ENCODE measurements at regions not wholly inside any gene's neighbourhood (a gene's known extent, or its start where the extent isn't known, plus 50 kb on each side); places are given as distances from the start of the nearest gene placed in this dataset.

GRCh38 chr15:56307180-56307579 lies 58.0 kb upstream of the TEX9 start:
- no peak for TF ChIP-seq CEBPB (IDR thresholded peaks at IDR 0.05)
- TF ChIP-seq, protein P1, sequence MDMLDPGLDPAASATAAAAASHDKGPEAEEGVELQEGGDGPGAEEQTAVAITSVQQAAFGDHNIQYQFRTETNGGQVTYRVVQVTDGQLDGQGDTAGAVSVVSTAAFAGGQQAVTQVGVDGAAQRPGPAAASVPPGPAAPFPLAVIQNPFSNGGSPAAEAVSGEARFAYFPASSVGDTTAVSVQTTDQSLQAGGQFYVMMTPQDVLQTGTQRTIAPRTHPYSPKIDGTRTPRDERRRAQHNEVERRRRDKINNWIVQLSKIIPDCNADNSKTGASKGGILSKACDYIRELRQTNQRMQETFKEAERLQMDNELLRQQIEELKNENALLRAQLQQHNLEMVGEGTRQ (IDR thresholded peaks at IDR 0.05) = no peak
- no peak for TF ChIP-seq MAFK (IDR thresholded peaks at IDR 0.05; ENCODE audit: partially characterized antibody)
- no peak for TF ChIP-seq REST (IDR thresholded peaks at IDR 0.05)
- no peak for TF ChIP-seq NFE2L2 (conservative IDR thresholded peaks at IDR 0.05; ENCODE audit: low read length)
- TF ChIP-seq FOXS1 (CRISPR knock-in tag; IDR thresholded peaks at IDR 0.05) = no peak
- TF ChIP-seq ESRRA (IDR thresholded peaks at IDR 0.05; ENCODE audit: borderline replicate concordance, low read length) = no peak
- no peak for TF ChIP-seq POLR2A (IDR thresholded peaks at IDR 0.05; ENCODE audit: low read length)
- no peak for TF ChIP-seq SREBF2 (IDR thresholded peaks at IDR 0.05)
- no peak for TF ChIP-seq RARB (CRISPR knock-in tag; IDR thresholded peaks at IDR 0.05)
- no peak for TF ChIP-seq EP300 (IDR thresholded peaks at IDR 0.05)
- no peak for TF ChIP-seq MYC (IDR thresholded peaks at IDR 0.05; ENCODE audit: borderline replicate concordance, low read length)
- no peak for TF ChIP-seq JUN (IDR thresholded peaks at IDR 0.05)
- TF ChIP-seq, protein P2, sequence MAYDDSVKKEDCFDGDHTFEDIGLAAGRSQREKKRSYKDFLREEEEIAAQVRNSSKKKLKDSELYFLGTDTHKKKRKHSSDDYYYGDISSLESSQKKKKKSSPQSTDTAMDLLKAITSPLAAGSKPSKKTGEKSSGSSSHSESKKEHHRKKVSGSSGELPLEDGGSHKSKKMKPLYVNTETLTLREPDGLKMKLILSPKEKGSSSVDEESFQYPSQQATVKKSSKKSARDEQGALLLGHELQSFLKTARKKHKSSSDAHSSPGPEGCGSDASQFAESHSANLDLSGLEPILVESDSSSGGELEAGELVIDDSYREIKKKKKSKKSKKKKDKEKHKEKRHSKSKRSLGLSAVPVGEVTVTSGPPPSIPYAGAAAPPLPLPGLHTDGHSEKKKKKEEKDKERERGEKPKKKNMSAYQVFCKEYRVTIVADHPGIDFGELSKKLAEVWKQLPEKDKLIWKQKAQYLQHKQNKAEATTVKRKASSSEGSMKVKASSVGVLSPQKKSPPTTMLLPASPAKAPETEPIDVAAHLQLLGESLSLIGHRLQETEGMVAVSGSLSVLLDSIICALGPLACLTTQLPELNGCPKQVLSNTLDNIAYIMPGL (CRISPR knock-in tag; IDR thresholded peaks at IDR 0.05; ENCODE audit: borderline replicate concordance) = no peak
- TF ChIP-seq NR3C1 (IDR thresholded peaks at IDR 0.05) = no peak
- no peak overlapping the region for H3K4me2 ChIP-seq
- no peaks in the 10 kb centered on the region for H3K4me1 ChIP-seq
- ChIA-PET CTCF (interaction anchor here (0.7 to 1.6 kb wide), 4 partner anchors 14 to 213 kb away, joined by 3 to 5 read pairs (median 4); no protein-coding TSS in a partner anchor), POLR2A (no interaction called here)
- no peak overlapping the region for H3K4me3 ChIP-seq
- no peak overlapping the region for H3K27ac ChIP-seq
- peaks cover 13% of the 10 kb centered on the region; the same call in 1 of the 3 replicates for H3K9me3 ChIP-seq
- DNase-seq (ENCODE audit: low read depth in 1 of 2, low spot score in 1 of 2) = no peak
- FAIRE-seq = no peak
- no peak; a peak in 1 of 6 replicates for ATAC-seq
- 8% methylated on average over 2 of the region's 2 CpGs for WGBS (ENCODE audit: missing lambda C conversion rate)

GRCh38 chr15:56298723-56299122 lies 55.0 kb upstream of the RFX7 start:
- POLR2A ChIA-PET = no interaction called here
- no peak overlapping the region for H3K4me3 ChIP-seq
- FAIRE-seq (no peak), DNase-seq (ENCODE audit: low read depth in 1 of 2, low spot score in 1 of 2) (no peak), ATAC-seq (no peak)
- no peaks in the 10 kb centered on the region for H3K9me3 ChIP-seq
- TF ChIP-seq, protein P3, sequence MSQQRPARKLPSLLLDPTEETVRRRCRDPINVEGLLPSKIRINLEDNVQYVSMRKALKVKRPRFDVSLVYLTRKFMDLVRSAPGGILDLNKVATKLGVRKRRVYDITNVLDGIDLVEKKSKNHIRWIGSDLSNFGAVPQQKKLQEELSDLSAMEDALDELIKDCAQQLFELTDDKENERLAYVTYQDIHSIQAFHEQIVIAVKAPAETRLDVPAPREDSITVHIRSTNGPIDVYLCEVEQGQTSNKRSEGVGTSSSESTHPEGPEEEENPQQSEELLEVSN (IDR thresholded peaks at IDR 0.05; ENCODE audit: borderline replicate concordance, low read depth) = no peak
- no peak for TF ChIP-seq JUN (IDR thresholded peaks at IDR 0.05)
- TF ChIP-seq HOXB5 (CRISPR knock-in tag; IDR thresholded peaks at IDR 0.05) = no peak
- no peak for TF ChIP-seq HES2 (IDR thresholded peaks at IDR 0.05)
- no peak for TF ChIP-seq RNF2 (IDR thresholded peaks at IDR 0.05; ENCODE audit: borderline replicate concordance, low read depth)
- no peak for TF ChIP-seq KDM5A (IDR thresholded peaks at IDR 0.05)
- TF ChIP-seq FOSB (CRISPR knock-in tag; IDR thresholded peaks at IDR 0.05) = no peak
- no peak for TF ChIP-seq ZC3H11A (IDR thresholded peaks at IDR 0.05)
- WGBS (ENCODE audit: missing lambda C conversion rate) = 51% methylated on average over 1 of the region's 1 CpG
- no peaks in the 10 kb centered on the region for H3K4me1 ChIP-seq
- CTCF ChIA-PET = interaction anchor here (0.8 kb wide), 1 partner anchor 9 kb away, joined by 3 read pairs; no protein-coding TSS in a partner anchor
- no peak overlapping the region for H3K4me2 ChIP-seq
- H3K27ac ChIP-seq = no peak overlapping the region

All from A549 (cell line).